ENCODE measurements at regions not wholly inside any gene's neighbourhood (a gene's known extent, or its start where the extent isn't known, plus 50 kb on each side); places are given as distances from the start of the nearest gene placed in this dataset.

GRCh38 chr3:24722087-24722486 lies 227.4 kb upstream of the THRB start:
- TF ChIP-seq SMC3 (IDR thresholded peaks at IDR 0.05; ENCODE audit: low read depth, low read length) (no peak), CTCF (conservative IDR thresholded peaks at IDR 0.05; ENCODE audit: low read depth, low read length) (no peak), RCOR1 (IDR thresholded peaks at IDR 0.05; ENCODE audit: insufficient replicate concordance, low read length) (no peak), RFX5 (IDR thresholded peaks at IDR 0.05; ENCODE audit: low read depth, low read length) (no peak), MXI1 (IDR thresholded peaks at IDR 0.05; ENCODE audit: borderline replicate concordance, low read depth, low read length) (no peak), CEBPB (IDR thresholded peaks at IDR 0.05; ENCODE audit: low read depth, low read length) (no peak)
